Effector memory CD8-positive, alpha-beta T cell (primary cell): ENCODE measurements at regions not wholly inside any gene's neighbourhood (a gene's known extent, or its start where the extent isn't known, plus 50 kb on each side); places are given as distances from the start of the nearest gene placed in this dataset.

Experiments
- ATAC-seq: fragments of 150-1000 bp; cut with Tn5 transposase; replicated peaks from 2 replicates; pipeline ENCODE4 v1.10.0; 2021; ENCODE audit warnings: mild to moderate bottlenecking, moderate library complexity
- DNase-seq, 3 experiments: peaks; one replicate each; pipeline ENCODE4 v3.0.0; 2021
- H3K27ac Mint-ChIP-seq, 2 donors: one replicate each; pipeline ENCODE4 v1.8.0; 2022; ENCODE audit warnings: mild to moderate bottlenecking in 2 of 2, mixed read lengths in 2 of 2, moderate library complexity in 2 of 2
- H3K27me3 Mint-ChIP-seq, 2 donors: one replicate each; pipeline ENCODE4 v1.8.0; 2022; ENCODE audit warnings: mixed read lengths in 2 of 2
- H3K36me3 Mint-ChIP-seq: one replicate; pipeline ENCODE4 v1.8.0; 2022; ENCODE audit warnings: mild to moderate bottlenecking, moderate library complexity, mixed read lengths; ENCODE audit not compliant: insufficient read depth
- H3K4me1 Mint-ChIP-seq, 2 donors: one replicate each; pipeline ENCODE4 v1.8.0; 2022; ENCODE audit warnings: low read depth in 2 of 2, mixed read lengths in 2 of 2
- H3K4me3 Mint-ChIP-seq, 2 donors: one replicate each; pipeline ENCODE4 v1.8.0; 2022; ENCODE audit warnings: mild to moderate bottlenecking in 2 of 2, mixed read lengths in 2 of 2, moderate library complexity in 2 of 2
- H3K9me3 Mint-ChIP-seq, 2 donors: one replicate each; pipeline ENCODE4 v1.8.0; 2022; ENCODE audit warnings: mixed read lengths in 2 of 2

DNA sequence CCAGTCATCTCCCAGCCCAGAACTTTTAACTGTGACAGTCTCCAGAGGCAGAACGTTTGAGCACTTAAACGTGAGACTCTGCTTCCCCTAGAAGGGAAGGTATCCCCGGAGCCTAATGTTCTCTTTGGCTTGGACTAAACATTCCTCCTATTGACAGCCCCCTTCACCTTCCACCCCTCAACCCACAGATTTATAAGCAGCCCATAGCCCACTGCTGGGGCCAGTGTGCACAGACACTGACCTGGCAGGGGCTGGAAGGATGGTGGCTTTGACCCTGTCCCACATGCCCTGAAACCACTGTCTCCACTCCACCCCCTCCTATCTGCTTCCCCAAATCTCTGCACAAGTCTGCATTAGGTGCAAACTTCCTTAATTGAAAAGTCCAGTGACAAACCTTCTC lies 715.0 kb upstream of the IGFBP3 start:
- Mint-ChIP-seq H3K9me3 (peaks cover 2 to 10% of the 10 kb centered on the region in 2 donors), H3K4me3 (no peak overlapping the region), H3K4me1 (no peaks in the 10 kb centered on the region), H3K27ac (no peak overlapping the region), H3K27me3 (no peaks in the 10 kb centered on the region), H3K36me3 (no peaks in the 10 kb centered on the region)
- no peak for ATAC-seq
- no peak for DNase-seq

DNA sequence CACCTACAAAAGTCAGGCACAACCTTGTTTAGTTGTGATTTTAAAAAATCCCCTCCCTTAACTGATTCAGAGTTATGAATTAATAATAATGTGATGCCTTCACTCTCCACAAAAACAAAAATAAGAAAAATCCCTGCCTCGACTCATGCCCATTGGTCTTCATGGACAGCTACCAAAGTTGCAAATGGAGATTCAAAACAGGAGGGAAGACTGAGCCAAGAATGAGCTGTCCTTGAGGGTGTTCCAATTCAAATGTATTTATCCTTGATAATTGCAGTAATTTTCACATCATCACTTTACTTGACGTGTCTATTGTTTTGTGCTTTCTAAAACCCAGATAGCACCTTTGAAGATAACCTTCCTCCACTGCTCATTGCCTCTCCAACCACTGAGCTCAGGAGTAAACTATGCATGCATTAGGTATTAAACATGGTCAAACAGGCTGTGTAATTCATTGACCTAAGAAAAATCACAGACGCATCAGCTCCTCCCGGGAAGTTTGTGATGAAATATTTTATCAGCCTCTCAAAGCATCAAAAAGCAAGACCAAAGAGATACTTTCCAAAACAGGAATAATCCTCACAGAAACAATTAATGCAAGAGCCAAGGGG lies 712.7 kb upstream of the IGFBP3 start:
- no peaks in the 10 kb centered on the region for H3K36me3 Mint-ChIP-seq
- no peak for DNase-seq
- H3K4me1 Mint-ChIP-seq = no peaks in the 10 kb centered on the region
- H3K27me3 Mint-ChIP-seq = no peaks in the 10 kb centered on the region
- no peak overlapping the region for H3K4me3 Mint-ChIP-seq
- H3K27ac Mint-ChIP-seq = no peak overlapping the region
- no peak for ATAC-seq
- no peaks in the 10 kb centered on the region for H3K9me3 Mint-ChIP-seq

DNA sequence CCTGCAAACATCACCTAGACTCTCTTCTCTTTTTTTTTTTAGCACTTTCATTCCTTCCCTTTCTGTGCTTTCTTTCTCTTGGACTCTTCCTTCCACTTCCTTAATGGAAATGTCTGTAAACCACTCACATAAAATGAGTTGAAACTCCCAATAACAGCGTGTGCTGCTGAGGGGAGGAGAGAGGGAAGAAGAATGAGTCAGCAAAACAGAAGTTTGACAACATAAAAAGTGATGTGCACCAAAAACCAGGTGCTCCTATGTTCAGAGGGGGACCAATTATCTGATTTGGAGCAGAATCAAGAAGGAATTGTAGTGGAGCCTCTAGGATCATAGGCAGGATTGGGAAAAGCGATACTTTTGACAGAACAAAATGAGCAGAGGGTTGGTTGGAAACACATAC lies 712.1 kb upstream of the IGFBP3 start:
- Mint-ChIP-seq H3K36me3 (no peaks in the 10 kb centered on the region), H3K4me1 (no peaks in the 10 kb centered on the region), H3K4me3 (no peak overlapping the region), H3K27ac (no peak overlapping the region), H3K27me3 (no peaks in the 10 kb centered on the region), H3K9me3 (peaks cover 0 to 5% of the 10 kb centered on the region in 2 donors)
- DNase-seq (no peak), ATAC-seq (no peak)

DNA sequence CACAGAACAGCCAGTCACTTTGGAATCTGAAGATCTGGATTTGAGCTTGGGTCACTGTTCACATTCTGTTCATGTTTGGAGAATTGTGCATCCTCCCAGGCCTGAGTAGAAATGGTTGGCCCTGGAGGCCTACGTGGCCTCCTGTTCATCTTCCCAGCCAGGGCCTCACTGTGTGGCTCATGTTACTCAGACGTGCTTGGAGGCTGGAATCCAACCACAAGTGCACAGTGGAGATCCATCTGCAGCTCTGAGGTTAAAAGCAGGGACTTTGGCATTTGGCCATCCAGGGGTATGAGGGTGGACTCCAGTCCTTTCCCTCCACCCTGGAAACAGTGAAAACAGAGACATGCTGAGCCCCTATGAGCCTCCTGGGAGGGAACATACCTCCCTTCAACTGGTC lies 709.0 kb upstream of the IGFBP3 start:
- no peak for DNase-seq
- H3K9me3 Mint-ChIP-seq = peaks cover 2 to 6% of the 10 kb centered on the region in 2 donors
- H3K4me1 Mint-ChIP-seq = no peaks in the 10 kb centered on the region
- H3K27ac Mint-ChIP-seq = no peak overlapping the region
- no peak overlapping the region for H3K4me3 Mint-ChIP-seq
- no peaks in the 10 kb centered on the region for H3K36me3 Mint-ChIP-seq
- ATAC-seq = no peak
- no peaks in the 10 kb centered on the region for H3K27me3 Mint-ChIP-seq

DNA sequence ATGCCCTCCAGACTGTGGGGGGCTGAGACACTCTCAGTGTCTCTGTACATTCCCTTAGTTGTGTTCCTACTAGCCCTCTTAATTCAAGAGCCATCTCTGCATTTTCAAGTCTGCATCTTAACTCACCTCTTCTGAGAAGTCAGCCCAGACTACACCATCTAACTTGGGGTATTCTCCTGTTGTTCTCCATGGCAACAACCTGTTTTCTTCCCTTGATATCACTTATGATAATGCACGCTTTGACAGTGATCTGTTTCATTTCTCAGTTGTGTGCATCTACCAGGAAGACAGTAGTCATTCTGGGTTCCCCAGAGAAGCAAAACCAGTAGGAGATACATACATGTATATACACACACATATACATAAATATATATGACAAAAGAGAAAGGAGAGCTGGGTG lies 707.3 kb upstream of the IGFBP3 start:
- DNase-seq (no peak), ATAC-seq (no peak)
- Mint-ChIP-seq H3K27ac (no peak overlapping the region), H3K36me3 (no peaks in the 10 kb centered on the region), H3K27me3 (no peaks in the 10 kb centered on the region), H3K4me1 (no peaks in the 10 kb centered on the region), H3K4me3 (no peak overlapping the region), H3K9me3 (peaks cover 2 to 6% of the 10 kb centered on the region in 2 donors)

DNA sequence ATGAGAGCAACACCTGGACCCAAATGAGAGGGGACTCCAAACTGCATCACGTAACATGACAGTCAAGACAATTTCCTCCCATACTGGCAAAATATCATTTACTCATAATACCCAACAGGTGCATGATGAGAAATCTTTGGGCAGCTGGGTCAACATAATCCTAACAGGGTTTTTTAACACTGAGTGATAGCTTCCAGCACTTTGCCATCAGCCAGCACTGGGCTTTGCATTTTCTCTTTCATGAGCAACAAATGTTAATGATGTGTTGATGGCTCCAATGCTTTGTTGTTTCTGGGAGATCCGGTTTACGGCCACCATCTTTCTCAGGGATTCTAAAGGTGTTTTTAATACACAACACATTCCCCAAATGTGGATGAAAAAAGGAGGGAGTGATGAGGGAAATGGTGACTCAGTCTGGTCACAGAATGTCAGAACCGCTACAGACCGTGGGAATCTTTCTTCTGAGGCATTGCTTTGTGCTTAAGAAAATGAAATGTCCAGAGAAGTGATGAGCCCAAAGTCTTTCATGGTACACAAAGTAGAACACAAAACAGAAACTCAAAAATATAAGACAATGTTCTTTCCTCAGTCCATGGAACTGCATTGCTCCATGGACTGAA lies 705.7 kb upstream of the IGFBP3 start:
- no peaks in the 10 kb centered on the region for H3K4me1 Mint-ChIP-seq
- peaks cover 2 to 6% of the 10 kb centered on the region in 2 donors for H3K9me3 Mint-ChIP-seq
- H3K27me3 Mint-ChIP-seq = no peaks in the 10 kb centered on the region
- no peaks in the 10 kb centered on the region for H3K36me3 Mint-ChIP-seq
- no peak for DNase-seq
- no peak overlapping the region for H3K4me3 Mint-ChIP-seq
- H3K27ac Mint-ChIP-seq = no peak overlapping the region
- no peak for ATAC-seq

DNA sequence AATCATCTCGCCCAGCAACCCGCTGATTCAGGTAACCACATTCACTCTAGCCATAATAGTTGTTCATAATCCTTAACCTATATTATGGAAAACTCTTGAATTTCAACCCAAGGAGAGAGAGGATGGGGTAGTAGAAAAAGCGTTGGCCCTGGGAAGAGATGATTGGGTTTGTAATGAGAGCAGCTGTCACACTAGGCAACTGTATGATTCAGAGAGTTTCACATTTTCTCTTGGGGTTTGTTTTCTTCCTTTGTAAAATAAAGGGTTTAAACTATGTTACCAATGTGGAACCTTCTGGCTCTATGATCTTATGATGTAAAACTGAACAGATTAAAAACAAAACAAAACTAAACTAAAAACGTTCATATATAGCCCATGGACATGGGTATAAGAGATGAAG lies 705.2 kb upstream of the IGFBP3 start:
- Mint-ChIP-seq H3K9me3 (peaks cover 2 to 6% of the 10 kb centered on the region in 2 donors), H3K36me3 (no peaks in the 10 kb centered on the region), H3K4me1 (no peaks in the 10 kb centered on the region), H3K27ac (no peak overlapping the region), H3K27me3 (no peaks in the 10 kb centered on the region), H3K4me3 (no peak overlapping the region)
- DNase-seq (no peak), ATAC-seq (no peak)

DNA sequence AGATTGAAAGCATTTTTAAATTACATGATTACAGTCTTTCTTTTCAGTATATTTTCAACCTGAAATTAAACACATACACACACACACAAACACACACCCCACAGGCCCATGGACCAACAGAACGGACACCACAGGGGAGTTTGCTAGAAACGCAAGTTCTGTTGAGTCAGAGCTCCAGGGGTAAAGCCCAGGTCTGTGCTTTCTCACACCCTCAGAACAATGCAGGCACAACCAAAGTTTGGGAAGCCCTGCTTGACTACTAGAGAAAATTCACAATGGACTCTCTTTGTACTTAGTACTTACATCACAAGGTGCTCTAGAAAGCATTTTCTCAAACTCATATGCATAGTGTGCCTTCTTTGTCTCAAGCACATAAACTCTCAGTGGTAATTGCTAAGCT lies 704.0 kb upstream of the IGFBP3 start:
- peaks cover 2 to 6% of the 10 kb centered on the region in 2 donors for H3K9me3 Mint-ChIP-seq
- no peak for ATAC-seq
- no peak overlapping the region for H3K4me3 Mint-ChIP-seq
- H3K4me1 Mint-ChIP-seq = no peaks in the 10 kb centered on the region
- H3K27me3 Mint-ChIP-seq = no peaks in the 10 kb centered on the region
- no peak overlapping the region for H3K27ac Mint-ChIP-seq
- no peaks in the 10 kb centered on the region for H3K36me3 Mint-ChIP-seq
- DNase-seq = no peak

DNA sequence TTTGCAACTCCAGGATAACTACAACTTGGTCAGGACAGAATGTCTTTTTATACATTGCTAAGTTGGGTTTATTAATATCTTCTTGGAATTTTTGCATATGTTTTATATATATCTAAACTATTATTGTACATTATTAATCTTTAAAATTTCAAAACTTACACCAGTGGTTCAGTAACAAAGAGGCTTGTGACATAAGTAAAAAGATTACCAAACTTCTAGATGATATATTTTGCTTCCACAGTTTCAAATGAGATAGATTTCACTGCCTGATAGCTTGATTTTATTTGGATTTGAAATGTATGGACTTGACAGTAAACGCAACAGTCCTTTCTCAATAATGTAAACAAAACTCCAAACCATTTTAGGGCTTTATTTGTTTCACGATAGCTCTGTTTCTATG lies 701.2 kb upstream of the IGFBP3 start:
- Mint-ChIP-seq H3K4me3 (no peak overlapping the region), H3K27me3 (no peaks in the 10 kb centered on the region), H3K27ac (no peak overlapping the region), H3K36me3 (no peaks in the 10 kb centered on the region), H3K4me1 (no peaks in the 10 kb centered on the region), H3K9me3 (peaks cover 0 to 4% of the 10 kb centered on the region in 2 donors)
- no peak for ATAC-seq
- DNase-seq = no peak

DNA sequence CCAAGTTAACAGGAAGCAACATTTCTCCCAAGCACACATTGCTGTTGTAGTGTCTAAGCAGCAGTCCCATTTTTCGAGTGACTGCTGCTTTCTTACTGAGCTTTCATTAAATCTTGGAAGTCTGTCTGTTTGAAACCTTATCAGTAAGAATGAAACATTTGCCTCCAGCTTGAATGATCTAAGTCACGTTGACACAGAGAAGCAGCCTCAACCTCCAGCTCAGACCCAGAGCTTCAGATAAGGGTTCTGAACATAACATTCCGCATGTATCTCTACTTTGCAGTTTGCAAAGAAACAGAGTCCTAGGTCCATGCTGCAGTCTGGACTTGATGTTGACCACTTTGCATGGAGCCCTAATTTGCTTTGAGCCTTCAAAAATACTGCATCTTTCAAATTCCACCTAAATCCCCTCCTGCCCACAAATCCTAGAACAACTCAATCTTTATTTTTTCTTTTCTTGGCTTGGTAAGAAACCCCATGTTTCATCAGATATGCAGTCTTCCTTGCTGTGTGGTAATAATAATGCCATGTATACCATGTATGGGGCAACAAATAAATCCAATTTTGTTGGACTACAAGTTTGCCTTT lies 698.7 kb upstream of the IGFBP3 start:
- Mint-ChIP-seq H3K27me3 (no peaks in the 10 kb centered on the region), H3K27ac (no peak overlapping the region), H3K4me1 (no peaks in the 10 kb centered on the region), H3K4me3 (no peak overlapping the region), H3K36me3 (no peaks in the 10 kb centered on the region), H3K9me3 (peaks cover 0 to 3% of the 10 kb centered on the region in 2 donors)
- DNase-seq (no peak), ATAC-seq (no peak)

DNA sequence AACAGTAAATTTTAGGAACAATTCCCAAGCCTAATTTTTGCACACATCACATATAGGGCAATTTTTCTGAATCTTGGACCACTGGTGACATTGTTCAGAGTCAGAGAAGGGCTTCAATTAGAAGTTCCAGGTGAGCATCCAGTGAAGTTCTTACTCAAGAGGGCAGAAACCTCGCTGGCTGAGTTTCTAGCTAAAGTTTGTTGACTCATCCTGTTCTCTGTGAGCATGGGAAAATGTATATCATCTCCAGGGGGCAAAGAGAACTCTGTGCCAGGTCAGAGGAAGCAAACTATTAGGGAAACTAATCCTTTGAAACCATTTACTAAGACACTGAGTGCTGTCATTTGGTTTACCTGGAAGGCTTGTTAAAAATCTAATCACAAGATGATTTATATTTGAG lies 695.6 kb upstream of the IGFBP3 start:
- Mint-ChIP-seq H3K27me3 (no peaks in the 10 kb centered on the region), H3K4me1 (no peaks in the 10 kb centered on the region), H3K27ac (no peak overlapping the region), H3K4me3 (no peak overlapping the region), H3K36me3 (no peaks in the 10 kb centered on the region), H3K9me3 (peaks cover 0 to 7% of the 10 kb centered on the region in 2 donors)
- DNase-seq (no peak), ATAC-seq (no peak)

DNA sequence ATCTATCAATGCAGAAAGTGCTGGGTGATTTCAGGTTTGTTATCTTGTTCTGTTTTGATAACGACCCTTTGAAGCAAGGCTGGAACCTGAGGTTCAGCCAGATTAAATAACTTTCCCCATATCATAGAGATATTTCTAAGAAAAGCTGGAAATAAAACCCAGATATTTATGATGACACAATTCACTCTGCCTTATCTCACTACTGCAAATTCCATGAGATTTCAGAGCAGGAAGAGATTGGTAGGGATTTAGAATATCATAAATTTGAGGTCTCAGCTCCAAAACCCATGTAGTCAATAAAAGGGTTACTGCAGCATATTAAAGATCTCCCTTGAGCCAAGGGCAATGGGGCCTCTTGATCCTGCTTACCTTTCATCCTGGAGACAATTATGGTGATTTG lies 692.5 kb upstream of the IGFBP3 start:
- no peaks in the 10 kb centered on the region for H3K27me3 Mint-ChIP-seq
- no peak overlapping the region for H3K4me3 Mint-ChIP-seq

DNA sequence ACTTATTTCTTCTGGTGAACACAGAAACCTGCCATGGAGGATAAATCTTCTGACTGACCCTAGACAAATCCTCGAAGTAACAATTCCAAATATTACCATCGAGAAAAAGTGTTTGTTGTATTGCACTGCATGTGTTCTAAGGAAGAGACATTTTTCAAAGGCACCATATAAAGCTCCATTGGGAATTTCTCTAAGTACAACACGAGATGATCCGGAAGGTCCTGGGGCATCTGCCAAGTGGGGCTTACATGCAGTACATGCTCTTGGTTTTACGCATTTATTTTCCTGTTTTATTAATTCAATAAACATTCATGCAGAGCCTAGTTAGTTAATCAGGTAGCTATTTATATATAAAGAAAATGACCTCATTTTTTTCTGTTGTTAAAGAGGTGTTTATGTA lies 692.0 kb upstream of the IGFBP3 start:
- no peak for ATAC-seq
- H3K27ac Mint-ChIP-seq = no peak overlapping the region
- H3K27me3 Mint-ChIP-seq = no peaks in the 10 kb centered on the region
- H3K9me3 Mint-ChIP-seq = peaks cover 0 to 9% of the 10 kb centered on the region in 2 donors
- DNase-seq = no peak
- no peaks in the 10 kb centered on the region for H3K4me1 Mint-ChIP-seq
- no peak overlapping the region for H3K4me3 Mint-ChIP-seq
- H3K36me3 Mint-ChIP-seq = no peaks in the 10 kb centered on the region

More for the DNA sequence above, 692.5 kb upstream of the IGFBP3 start:
- DNase-seq = no peak
- Mint-ChIP-seq H3K4me1 (no peaks in the 10 kb centered on the region), H3K9me3 (peaks cover 0 to 9% of the 10 kb centered on the region in 2 donors), H3K36me3 (no peaks in the 10 kb centered on the region), H3K27ac (no peak overlapping the region)
- no peak for ATAC-seq

DNA sequence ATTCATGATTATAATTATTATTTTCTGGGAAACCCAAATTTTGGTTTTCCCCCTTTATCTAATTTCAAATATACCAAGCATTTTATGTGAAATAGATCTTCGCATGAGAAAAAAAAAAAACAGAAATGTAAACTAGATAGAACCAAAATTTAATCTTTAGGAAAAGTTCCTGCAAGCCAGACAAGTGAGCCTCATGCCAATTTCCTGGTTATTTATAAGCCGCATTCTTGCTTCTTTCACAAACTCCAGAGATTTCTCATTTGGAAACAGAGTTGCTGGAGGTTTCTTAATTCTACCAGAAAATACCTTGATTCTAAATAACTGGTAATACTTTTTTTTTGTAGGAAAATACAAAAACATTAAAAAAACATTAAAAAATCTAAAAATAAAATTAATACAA lies 690.4 kb upstream of the IGFBP3 start:
- Mint-ChIP-seq H3K36me3 (no peaks in the 10 kb centered on the region), H3K4me3 (no peak overlapping the region), H3K27me3 (no peaks in the 10 kb centered on the region), H3K9me3 (peaks cover under 1 to 6% of the 10 kb centered on the region in 2 donors), H3K27ac (no peak overlapping the region), H3K4me1 (no peaks in the 10 kb centered on the region)
- ATAC-seq (no peak), DNase-seq (no peak)
